ENCODE measurements at regions not wholly inside any gene's neighbourhood (a gene's known extent, or its start where the extent isn't known, plus 50 kb on each side); places are given as distances from the start of the nearest gene placed in this dataset.
"Not testable (repeated sequence)": the region's sequence is repeated elsewhere in the genome, so short reads cannot be mapped to it uniquely, and the experiment has no call there.

- DNase-seq (ENCODE audit: low spot score): not testable (repeated sequence)
Observed at GRCh38 chr15:85264614-85265190, 115.7 kb upstream of the AKAP13 start.

- DNase-seq (ENCODE audit: low spot score): not testable (repeated sequence)
Observed at GRCh38 chr15:85267158-85267857, 113.1 kb upstream of the AKAP13 start.

GRCh38 chr15:85274315-85275050 is 105.9 kb upstream of the AKAP13 start:
- no peak for DNase-seq (ENCODE audit: low spot score)

GRCh38 chr15:85276508-85276907 is 103.9 kb upstream of the AKAP13 start:
- no peak for DNase-seq (ENCODE audit: low spot score)

- no peak for DNase-seq (ENCODE audit: low spot score)
Observed at GRCh38 chr15:85276921-85277320, 103.5 kb upstream of the AKAP13 start.

- no peak for DNase-seq (ENCODE audit: low spot score)
Observed at GRCh38 chr15:85277847-85278370, 102.5 kb upstream of the AKAP13 start.

- no peak for DNase-seq (ENCODE audit: low spot score)
Observed at GRCh38 chr15:85280203-85280602, 100.2 kb upstream of the AKAP13 start.

- no peak for DNase-seq (ENCODE audit: low spot score)
Observed at GRCh38 chr15:85281293-85281882, 99.0 kb upstream of the AKAP13 start.

GRCh38 chr15:85282504-85283115 is 97.8 kb upstream of the AKAP13 start:
- no peak for DNase-seq (ENCODE audit: low spot score)

GRCh38 chr15:85283815-85284214 is 96.6 kb upstream of the AKAP13 start:
- DNase-seq (ENCODE audit: low spot score): not testable (repeated sequence)

GRCh38 chr15:85284497-85284896 is 95.9 kb upstream of the AKAP13 start:
- no peak for DNase-seq (ENCODE audit: low spot score)

GRCh38 chr15:85289677-85290365 is 90.6 kb upstream of the AKAP13 start:
- peak; percentile 67 for DNase-seq (ENCODE audit: low spot score)

GRCh38 chr15:85292583-85292982 is 87.8 kb upstream of the AKAP13 start:
- not testable (repeated sequence) for DNase-seq (ENCODE audit: low spot score)

- DNase-seq (ENCODE audit: low spot score): peak; percentile 88
Observed at GRCh38 chr15:85296615-85297402, 83.6 kb upstream of the AKAP13 start.

- DNase-seq (ENCODE audit: low spot score): no peak
Observed at GRCh38 chr15:85297537-85297936, 82.9 kb upstream of the AKAP13 start.

- DNase-seq (ENCODE audit: low spot score): no peak
Observed at GRCh38 chr15:85298366-85298765, 82.0 kb upstream of the AKAP13 start.

GRCh38 chr15:85298941-85299340 is 81.5 kb upstream of the AKAP13 start:
- DNase-seq (ENCODE audit: low spot score): no peak

- no peak for DNase-seq (ENCODE audit: low spot score)
Observed at GRCh38 chr15:85302271-85302670, 78.1 kb upstream of the AKAP13 start.

- no peak for DNase-seq (ENCODE audit: low spot score)
Observed at GRCh38 chr15:85305050-85305449, 75.4 kb upstream of the AKAP13 start.

GRCh38 chr15:85306946-85307686 is 73.3 kb upstream of the AKAP13 start:
- DNase-seq (ENCODE audit: low spot score): no peak
